HCT116 (cell line): ENCODE measurements at regions not wholly inside any gene's neighbourhood (a gene's known extent, or its start where the extent isn't known, plus 50 kb on each side); places are given as distances from the start of the nearest gene placed in this dataset.
"Not testable (repeated sequence)": the region's sequence is repeated elsewhere in the genome, so short reads cannot be mapped to it uniquely, and the experiment has no call there.

Experiments
- ATAC-seq: fragments of 200-7000 bp; cut with Tn5 transposase; 2 replicates; pipeline ENCODE4 v1.9.1; 2020; ENCODE audit warnings: mild to moderate bottlenecking, moderate library complexity
- BruUV-seq: library from RNA; stranded (reverse); fragments of 400-500 nt; replicated peaks from 2 replicates; lab custom pipeline; 2021; lab: Mats Ljungman, UMichigan
- CTCF ChIA-PET: fragments of 300-600 bp; sonication (Branson Sonifier 250); formaldehyde crosslinking; loops from one replicate; lab custom pipeline; 2021; ENCODE audit warnings: antibody characterized with exemption; lab: Charles Lee
- POLR2A ChIA-PET: fragments of 300-600, 350-600 bp; sonication (Branson Sonifier 250); formaldehyde crosslinking; loops from one replicate; lab custom pipeline; 2021; ENCODE audit warnings: antibody characterized with exemption; lab: Charles Lee
- RAD21 ChIA-PET, 2 experiments: fragments of 300-600 bp; sonication (Branson Sonifier 250); formaldehyde crosslinking; loops; one replicate each; lab custom pipeline; 2023; ENCODE audit warnings: low total read pairs in 2 of 2; ENCODE audit not compliant: uncharacterized antibody in 2 of 2, unreplicated experiment in 2 of 2, low non-redundant PET in 1 of 2; lab: Charles Lee
- DNase-seq: peaks from one replicate; pipeline ENCODE4 v3.0.0-alpha.2; 2010; ENCODE audit warnings: low read depth, low spot score
- H2AFZ ChIP-seq: fragments of 200-600 bp; shearing (Covaris generic), sonication (generic); 2 replicates; pipeline ENCODE4 v1.6.1; 2017; ENCODE audit warnings: low read depth, mixed run types, mixed read lengths, antibody characterized with exemption, low read length; ENCODE audit not compliant: poor library complexity, severe bottlenecking
- H3K27ac ChIP-seq: 2 replicates; pipeline ENCODE4 v1.5.1; 2012; ENCODE audit warnings: low read depth, low read length
- H3K27me3 ChIP-seq: fragments of 200-600 bp; sonication (generic); 2 replicates; pipeline ENCODE4 v1.6.1; 2016; ENCODE audit warnings: mixed run types, low read length, mixed read lengths; ENCODE audit not compliant: insufficient read depth
- H3K36me3 ChIP-seq, 2 experiments: fragments of 200-500 bp in 1 of 2; fragments of 200-600 bp in 1 of 2; sonication (Bioruptor generic) in 1 of 2; sonication (generic) in 1 of 2; 2 replicates each; pipeline versions ENCODE4 v1.5.1 to v1.6.1; 2014 to 2016; ENCODE audit warnings: low read length in 2 of 2, inconsistent platforms in 1 of 2, mixed read lengths in 1 of 2, mixed run types in 1 of 2; ENCODE audit not compliant: insufficient read depth in 2 of 2, control insufficient read depth in 1 of 2
- H3K4me1 ChIP-seq, 2 experiments: fragments of 200-600 bp in 1 of 2; sonication (generic) in 1 of 2; 2 replicates each; pipeline versions ENCODE4 v1.5.1 to v1.6.1; 2012 to 2017; ENCODE audit warnings: low read length in 2 of 2, inconsistent platforms in 1 of 2, mild to moderate bottlenecking in 1 of 2, mixed read lengths in 1 of 2, mixed run types in 1 of 2, moderate library complexity in 1 of 2; ENCODE audit not compliant: insufficient read depth in 2 of 2, control insufficient read depth in 1 of 2
- H3K4me2 ChIP-seq: fragments of 200-600 bp; sonication (generic); 2 replicates; pipeline ENCODE4 v1.6.1; 2017; ENCODE audit warnings: mixed run types, low read length, mixed read lengths
- H3K4me3 ChIP-seq, 2 experiments: fragments of 200-600 bp in 1 of 2; sonication (generic) in 1 of 2; replicated peaks in 1 of 2; 2 replicates each; pipeline ENCODE4 v1.5.1; 2011 to 2016; ENCODE audit warnings: low read length in 2 of 2, control low read depth in 1 of 2, low read depth in 1 of 2, mild to moderate bottlenecking in 1 of 2, mixed read lengths in 1 of 2, mixed run types in 1 of 2
- H3K79me2 ChIP-seq: fragments of 200-600 bp; sonication (generic); 2 replicates; pipeline ENCODE4 v1.6.1; 2017; ENCODE audit warnings: mild to moderate bottlenecking, mixed run types, low read length, moderate library complexity, mixed read lengths; ENCODE audit not compliant: insufficient read depth
- H3K9ac ChIP-seq: fragments of 200-600 bp; sonication (generic); 2 replicates; pipeline ENCODE4 v1.6.1; 2016; ENCODE audit warnings: low read length, mixed read lengths
- H3K9me2 ChIP-seq: fragments of 200-600 bp; sonication (generic), shearing (Covaris generic); 2 replicates; pipeline ENCODE4 v1.6.1; 2017; ENCODE audit warnings: mixed run types, mild to moderate bottlenecking, moderate library complexity; ENCODE audit not compliant: insufficient read depth
- H3K9me3 ChIP-seq, 2 experiments: fragments of 200-500 bp in 1 of 2; fragments of 200-600 bp in 1 of 2; sonication (Bioruptor generic) in 1 of 2; sonication (generic) in 1 of 2; 2 replicates each; pipeline ENCODE4 v1.6.1; 2014 to 2017; ENCODE audit warnings: low read length in 2 of 2, mixed read lengths in 2 of 2, inconsistent platforms in 1 of 2, low read depth in 1 of 2, mild to moderate bottlenecking in 1 of 2, mixed run types in 1 of 2, moderate library complexity in 1 of 2; ENCODE audit not compliant: control insufficient read depth in 1 of 2, insufficient read depth in 1 of 2
- H4K20me1 ChIP-seq: fragments of 200-600 bp; sonication (generic), shearing (Covaris generic); 2 replicates; pipeline ENCODE4 v1.6.1; 2017; ENCODE audit warnings: mixed run types, mild to moderate bottlenecking, moderate library complexity; ENCODE audit not compliant: insufficient read depth
- EZH2phosphoT487 ChIP-seq: fragments of 200-600 bp; IDR thresholded peaks from 2 replicates; pipeline ENCODE4 v1.6.1; 2018; ENCODE audit warnings: antibody characterized with exemption, borderline replicate concordance
- JUND ChIP-seq: IDR thresholded peaks from 2 replicates; pipeline ENCODE4 v1.6.1; 2012
- SIN3A ChIP-seq: IDR thresholded peaks from 2 replicates; pipeline ENCODE4 v1.6.1; 2012; ENCODE audit warnings: low read depth
- SP1 ChIP-seq: IDR thresholded peaks from 2 replicates; pipeline ENCODE4 v1.6.1; 2012; ENCODE audit warnings: low read depth
- YY1 ChIP-seq: IDR thresholded peaks from 2 replicates; pipeline ENCODE4 v1.6.1; 2011; ENCODE audit warnings: low read length, low read depth, moderate library complexity, mild to moderate bottlenecking; ENCODE audit not compliant: insufficient replicate concordance; ENCODE audit errors: extremely low read depth
- intact Hi-C: fragments of 100-400 bp; cut with micrococcal nuclease; formaldehyde crosslinking; loops from 2 replicates; pipeline ENCODE4 v1.10.0; 2022

DNA sequence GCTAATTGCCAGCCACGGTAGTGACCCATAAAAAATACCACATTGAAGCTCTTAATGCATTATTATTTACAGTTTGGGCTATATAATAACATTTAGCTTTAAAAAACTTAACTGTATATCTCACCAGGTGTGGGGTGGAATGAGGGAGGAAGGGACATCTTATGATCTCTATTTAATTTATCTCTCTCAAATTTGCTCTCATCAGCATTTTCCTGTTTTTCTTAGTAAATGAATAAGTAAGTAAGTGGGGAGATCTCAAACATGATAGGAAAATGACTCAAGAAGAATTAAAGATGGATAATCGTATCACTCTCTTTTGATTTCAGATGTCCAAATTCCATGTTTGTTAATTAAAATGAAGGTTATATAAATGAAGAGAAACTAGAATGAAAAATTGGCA, 200.7 kb upstream of the NR3C2 start:
- ChIA-PET POLR2A (no interaction called here), RAD21 (no interaction called here)

GRCh38 chr4:148638079-148638478, 195.9 kb upstream of the NR3C2 start:
- H3K4me3 ChIP-seq, ATAC-seq, DNase-seq, BruUV-seq, H3K27ac ChIP-seq, H2AFZ ChIP-seq, H3K79me2 ChIP-seq, H3K9me2 ChIP-seq, CTCF ChIA-PET, H3K9ac ChIP-seq, H3K9me3 ChIP-seq, H3K27me3 ChIP-seq, H3K4me1 ChIP-seq, RAD21 ChIA-PET, H4K20me1 ChIP-seq, H3K36me3 ChIP-seq, POLR2A ChIA-PET, H3K4me2 ChIP-seq, intact Hi-C loops: not testable (repeated sequence)

More for the DNA sequence above, 200.7 kb upstream of the NR3C2 start:
- Histone ChIP-seq H3K9me2 (no peaks in the 10 kb centered on the region), H2AFZ (no peak overlapping the region), H4K20me1 (no peaks in the 10 kb centered on the region), H3K9me3 (no peaks in the 10 kb centered on the region), H3K4me1 (no peaks in the 10 kb centered on the region), H3K27me3 (no peaks in the 10 kb centered on the region), H3K4me2 (no peak overlapping the region), H3K36me3 (no peaks in the 10 kb centered on the region), H3K79me2 (no peaks in the 10 kb centered on the region), H3K4me3 (no peak overlapping the region), H3K9ac (no peak overlapping the region), H3K27ac (no peak overlapping the region)
- CTCF ChIA-PET = no interaction called here
- TF ChIP-seq SP1 (no peak), SIN3A (no peak), YY1 (no peak), EZH2phosphoT487 (no peak), JUND (no peak)
- intact Hi-C loops = no loop called here
- ATAC-seq (no peak), DNase-seq (no peak)
- no TSS peak for BruUV-seq

DNA sequence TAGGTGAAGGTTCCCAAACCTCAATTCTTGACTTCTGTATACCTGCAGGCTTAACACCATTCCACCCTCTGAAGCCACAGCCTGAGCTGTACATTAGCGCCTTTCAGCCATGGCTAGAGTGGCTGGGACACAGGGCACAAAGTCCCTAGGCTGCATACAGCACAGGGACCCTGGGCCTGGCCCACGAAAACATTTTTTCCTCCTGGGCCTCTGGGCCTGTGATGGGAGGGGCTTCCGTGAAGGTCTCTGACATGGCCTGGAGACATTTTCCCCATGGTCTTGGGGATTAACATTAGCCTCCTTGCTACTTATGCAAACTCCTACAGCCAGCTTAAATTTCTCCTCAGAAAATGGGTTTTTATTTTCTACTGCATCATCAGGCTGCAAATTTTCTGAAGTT, 195.2 kb upstream of the NR3C2 start:
- H3K4me2 ChIP-seq, ATAC-seq, H3K9me3 ChIP-seq, H3K9me2 ChIP-seq, H4K20me1 ChIP-seq, H3K27ac ChIP-seq, H3K79me2 ChIP-seq, H3K4me1 ChIP-seq, H3K4me3 ChIP-seq, H2AFZ ChIP-seq, CTCF ChIA-PET, H3K27me3 ChIP-seq, DNase-seq, H3K36me3 ChIP-seq, H3K9ac ChIP-seq, intact Hi-C loops, RAD21 ChIA-PET, BruUV-seq, POLR2A ChIA-PET: not testable (repeated sequence)
